ENCODE measurements at regions not wholly inside any gene's neighbourhood (a gene's known extent, or its start where the extent isn't known, plus 50 kb on each side); places are given as distances from the start of the nearest gene placed in this dataset.

GRCh38 chr11:114925591-114925990, 247.3 kb downstream of the NXPE2 start:
- H3K36me3 ChIP-seq (ENCODE audit: control insufficient read depth, insufficient read depth, low read length): no peaks in the 10 kb centered on the region
- no peak overlapping the region for H3K4me2 ChIP-seq (ENCODE audit: extremely low read depth, insufficient read depth, low read length)

GRCh38 chr11:114928260-114928870, 250.0 kb downstream of the NXPE2 start:
- H3K9me3 ChIP-seq (ENCODE audit: control insufficient read depth, insufficient read depth, low read depth, low read length): no peaks in the 10 kb centered on the region
- H3K27me3 ChIP-seq (ENCODE audit: control insufficient read depth, insufficient read depth, low read length): no peaks in the 10 kb centered on the region
- no peaks in the 10 kb centered on the region for H3K4me1 ChIP-seq (ENCODE audit: control insufficient read depth, extremely low read depth, insufficient read depth, low read length)
- H3K79me2 ChIP-seq (ENCODE audit: control insufficient read depth, insufficient read depth, low read length): no peaks in the 10 kb centered on the region
- H3K9ac ChIP-seq (ENCODE audit: insufficient read depth, low read length): no peak overlapping the region
- no peaks in the 10 kb centered on the region for H3K36me3 ChIP-seq (ENCODE audit: control insufficient read depth, insufficient read depth, low read length)
- TF ChIP-seq CTCF (conservative IDR thresholded peaks at IDR 0.05 in 1 of 2, IDR thresholded peaks at IDR 0.05 in 1 of 2; ENCODE audit: low read depth in 1 of 2, low read length in 2 of 2): no peak
- no peak for TF ChIP-seq EZH2 (IDR thresholded peaks at IDR 0.05; ENCODE audit: low read length, missing control alignments)
- no peak overlapping the region for H2AFZ ChIP-seq (ENCODE audit: low read length)
- H3K4me2 ChIP-seq (ENCODE audit: extremely low read depth, insufficient read depth, low read length): no peak overlapping the region
- no peak for DNase-seq (ENCODE audit: low read depth in 2 of 2)
- H3K4me3 ChIP-seq (replicated peaks in 1 of 4; ENCODE audit: control extremely low read depth in 1 of 4, insufficient read depth in 1 of 4, low read depth in 3 of 4, low read length in 4 of 4): no peak overlapping the region
- no peaks in the 10 kb centered on the region for H4K20me1 ChIP-seq (ENCODE audit: control insufficient read depth, extremely low read depth, insufficient read depth, low read length)
- H3K27ac ChIP-seq (ENCODE audit: insufficient read depth, low read length): no peak overlapping the region

More at GRCh38 chr11:114925591-114925990, 247.3 kb downstream of the NXPE2 start:
- H3K27ac ChIP-seq (ENCODE audit: insufficient read depth, low read length): no peak overlapping the region
- H4K20me1 ChIP-seq (ENCODE audit: control insufficient read depth, extremely low read depth, insufficient read depth, low read length): no peaks in the 10 kb centered on the region
- H3K27me3 ChIP-seq (ENCODE audit: control insufficient read depth, insufficient read depth, low read length): no peaks in the 10 kb centered on the region
- H3K4me1 ChIP-seq (ENCODE audit: control insufficient read depth, extremely low read depth, insufficient read depth, low read length): no peaks in the 10 kb centered on the region
- H3K9ac ChIP-seq (ENCODE audit: insufficient read depth, low read length): no peak overlapping the region
- H3K9me3 ChIP-seq (ENCODE audit: control insufficient read depth, insufficient read depth, low read depth, low read length): no peaks in the 10 kb centered on the region
- TF ChIP-seq EZH2 (IDR thresholded peaks at IDR 0.05; ENCODE audit: low read length, missing control alignments) (no peak), CTCF (conservative IDR thresholded peaks at IDR 0.05 in 1 of 2, IDR thresholded peaks at IDR 0.05 in 1 of 2; ENCODE audit: low read depth in 1 of 2, low read length in 2 of 2) (no peak)
- no peak overlapping the region for H2AFZ ChIP-seq (ENCODE audit: low read length)
- H3K4me3 ChIP-seq (replicated peaks in 1 of 4; ENCODE audit: control extremely low read depth in 1 of 4, insufficient read depth in 1 of 4, low read depth in 3 of 4, low read length in 4 of 4): no peak overlapping the region
- DNase-seq (ENCODE audit: low read depth in 2 of 2): peak in 1 of 2 donors; percentile 23
- H3K79me2 ChIP-seq (ENCODE audit: control insufficient read depth, insufficient read depth, low read length): no peaks in the 10 kb centered on the region

GRCh38 chr11:114929351-114930000, 251.1 kb downstream of the NXPE2 start:
- H3K4me2 ChIP-seq (ENCODE audit: extremely low read depth, insufficient read depth, low read length): no peak overlapping the region
- H3K79me2 ChIP-seq (ENCODE audit: control insufficient read depth, insufficient read depth, low read length): no peaks in the 10 kb centered on the region
- no peak overlapping the region for H3K27ac ChIP-seq (ENCODE audit: insufficient read depth, low read length)
- no peaks in the 10 kb centered on the region for H3K4me1 ChIP-seq (ENCODE audit: control insufficient read depth, extremely low read depth, insufficient read depth, low read length)
- no peak overlapping the region for H3K4me3 ChIP-seq (replicated peaks in 1 of 4; ENCODE audit: control extremely low read depth in 1 of 4, insufficient read depth in 1 of 4, low read depth in 3 of 4, low read length in 4 of 4)
- no peak overlapping the region for H2AFZ ChIP-seq (ENCODE audit: low read length)
- H3K27me3 ChIP-seq (ENCODE audit: control insufficient read depth, insufficient read depth, low read length): no peaks in the 10 kb centered on the region
- H3K36me3 ChIP-seq (ENCODE audit: control insufficient read depth, insufficient read depth, low read length): no peaks in the 10 kb centered on the region
- H3K9ac ChIP-seq (ENCODE audit: insufficient read depth, low read length): no peak overlapping the region
- H3K9me3 ChIP-seq (ENCODE audit: control insufficient read depth, insufficient read depth, low read depth, low read length): no peaks in the 10 kb centered on the region
- no peaks in the 10 kb centered on the region for H4K20me1 ChIP-seq (ENCODE audit: control insufficient read depth, extremely low read depth, insufficient read depth, low read length)
- DNase-seq (ENCODE audit: low read depth in 2 of 2): no peak
- TF ChIP-seq CTCF (conservative IDR thresholded peaks at IDR 0.05 in 1 of 2, IDR thresholded peaks at IDR 0.05 in 1 of 2; ENCODE audit: low read depth in 1 of 2, low read length in 2 of 2): no peak
- no peak for TF ChIP-seq EZH2 (IDR thresholded peaks at IDR 0.05; ENCODE audit: low read length, missing control alignments)
